Ovary (tissue), 3 donors: ENCODE measurements at regions not wholly inside any gene's neighbourhood (a gene's known extent, or its start where the extent isn't known, plus 50 kb on each side); places are given as distances from the start of the nearest gene placed in this dataset.

Experiments used
- EP300 ChIP-seq: sonication (generic); formaldehyde crosslinking; IDR thresholded peaks from one replicate; pipeline ENCODE4 v1.6.1; 2017; ENCODE audit warnings: antibody characterized with exemption
- TF ChIP-seq, protein P1 (sequence below), 3 donors: fragments of 450-650 bp in 2 of 3; fragments of 200-600 bp in 1 of 3; IDR thresholded peaks; one replicate each; pipeline versions ENCODE4 v1.5.1 to v1.8.0; 2016 to 2022; ENCODE audit warnings: antibody characterized with exemption in 3 of 3, mild to moderate bottlenecking in 1 of 3
- donor health status: DM: no; HTN: no; CAD: no.

DNA sequence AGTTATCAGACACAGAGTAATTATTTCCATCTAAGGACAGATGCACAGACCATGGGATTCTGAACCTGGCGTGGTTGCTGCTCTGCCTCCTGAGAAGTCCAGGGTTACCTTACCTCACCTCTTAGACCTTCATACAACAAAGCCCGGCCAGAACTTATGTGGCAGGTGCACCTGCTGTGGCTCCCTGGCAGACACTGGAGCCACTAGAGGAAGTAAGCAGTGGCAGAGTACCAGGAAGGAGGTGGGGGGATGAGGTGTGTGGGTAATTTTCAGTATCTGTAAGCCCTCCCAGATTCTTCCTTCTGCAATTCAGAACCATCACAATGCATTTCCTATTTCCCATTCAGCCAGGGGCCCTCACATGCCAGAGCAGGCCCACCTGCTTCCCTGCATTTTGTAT, 106.1 kb upstream of the DOCK9 start:
- TF ChIP-seq EP300, result no peak
- TF ChIP-seq, protein P1, sequence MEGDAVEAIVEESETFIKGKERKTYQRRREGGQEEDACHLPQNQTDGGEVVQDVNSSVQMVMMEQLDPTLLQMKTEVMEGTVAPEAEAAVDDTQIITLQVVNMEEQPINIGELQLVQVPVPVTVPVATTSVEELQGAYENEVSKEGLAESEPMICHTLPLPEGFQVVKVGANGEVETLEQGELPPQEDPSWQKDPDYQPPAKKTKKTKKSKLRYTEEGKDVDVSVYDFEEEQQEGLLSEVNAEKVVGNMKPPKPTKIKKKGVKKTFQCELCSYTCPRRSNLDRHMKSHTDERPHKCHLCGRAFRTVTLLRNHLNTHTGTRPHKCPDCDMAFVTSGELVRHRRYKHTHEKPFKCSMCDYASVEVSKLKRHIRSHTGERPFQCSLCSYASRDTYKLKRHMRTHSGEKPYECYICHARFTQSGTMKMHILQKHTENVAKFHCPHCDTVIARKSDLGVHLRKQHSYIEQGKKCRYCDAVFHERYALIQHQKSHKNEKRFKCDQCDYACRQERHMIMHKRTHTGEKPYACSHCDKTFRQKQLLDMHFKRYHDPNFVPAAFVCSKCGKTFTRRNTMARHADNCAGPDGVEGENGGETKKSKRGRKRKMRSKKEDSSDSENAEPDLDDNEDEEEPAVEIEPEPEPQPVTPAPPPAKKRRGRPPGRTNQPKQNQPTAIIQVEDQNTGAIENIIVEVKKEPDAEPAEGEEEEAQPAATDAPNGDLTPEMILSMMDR (IDR thresholded peaks at IDR 0.05), result no peak
